ENCODE measurements at regions not wholly inside any gene's neighbourhood (a gene's known extent, or its start where the extent isn't known, plus 50 kb on each side); places are given as distances from the start of the nearest gene placed in this dataset.

- Histone ChIP-seq H3K4me3 (ENCODE audit: insufficient read depth, low read length, poor library complexity, severe bottlenecking) (no peak overlapping the region), H3K9me3 (ENCODE audit: insufficient read depth, low read length) (no peaks in the 10 kb centered on the region), H3F3A (ENCODE audit: insufficient read depth) (no peaks in the 10 kb centered on the region), H3K27ac (ENCODE audit: low read depth, low read length) (no peak overlapping the region), H4K20me1 (ENCODE audit: low read depth, low read length) (no peaks in the 10 kb centered on the region), H3K9me2 (replicated peaks; ENCODE audit: insufficient read depth, low read length) (no peaks in the 10 kb centered on the region), H3K27me3 (ENCODE audit: low read length) (no peaks in the 10 kb centered on the region), H2AFZ (ENCODE audit: low read depth, low read length, severe bottlenecking) (no peak overlapping the region), H3K4me2 (ENCODE audit: low read depth, low read length, poor library complexity, severe bottlenecking) (no peak overlapping the region), H3K79me2 (ENCODE audit: insufficient read depth, low read length) (no peaks in the 10 kb centered on the region), H3K36me3 (ENCODE audit: low read length) (no peaks in the 10 kb centered on the region), H3K9ac (ENCODE audit: low read length) (no peak overlapping the region)
- TF ChIP-seq EZH2phosphoT487 (conservative IDR thresholded peaks at IDR 0.05; ENCODE audit: low read length), result no peak
- TF ChIP-seq CTCF (IDR thresholded peaks at IDR 0.05; ENCODE audit: insufficient read depth, low read length, poor library complexity, severe bottlenecking), result no peak
Measured at GRCh38 chr5:71907001-71907588, 188.0 kb downstream of the CARTPT start.

- H3K79me2 ChIP-seq (ENCODE audit: insufficient read depth, low read length), result no peaks in the 10 kb centered on the region
- no peaks in the 10 kb centered on the region for H3K9me3 ChIP-seq (ENCODE audit: insufficient read depth, low read length)
- no peak overlapping the region for H3K4me2 ChIP-seq (ENCODE audit: low read depth, low read length, poor library complexity, severe bottlenecking)
- TF ChIP-seq CTCF (IDR thresholded peaks at IDR 0.05; ENCODE audit: insufficient read depth, low read length, poor library complexity, severe bottlenecking) (no peak), EZH2phosphoT487 (conservative IDR thresholded peaks at IDR 0.05; ENCODE audit: low read length) (no peak)
- no peak overlapping the region for H2AFZ ChIP-seq (ENCODE audit: low read depth, low read length, severe bottlenecking)
- no peaks in the 10 kb centered on the region for H3K36me3 ChIP-seq (ENCODE audit: low read length)
- no peaks in the 10 kb centered on the region for H3F3A ChIP-seq (ENCODE audit: insufficient read depth)
- no peaks in the 10 kb centered on the region for H3K9me2 ChIP-seq (replicated peaks; ENCODE audit: insufficient read depth, low read length)
- H3K9ac ChIP-seq (ENCODE audit: low read length), result no peak overlapping the region
- no peak overlapping the region for H3K27ac ChIP-seq (ENCODE audit: low read depth, low read length)
- H3K4me3 ChIP-seq (ENCODE audit: insufficient read depth, low read length, poor library complexity, severe bottlenecking), result no peak overlapping the region
- no peaks in the 10 kb centered on the region for H4K20me1 ChIP-seq (ENCODE audit: low read depth, low read length)
- no peaks in the 10 kb centered on the region for H3K27me3 ChIP-seq (ENCODE audit: low read length)
Measured at GRCh38 chr5:71907608-71908145, 188.6 kb downstream of the CARTPT start.

- no peaks in the 10 kb centered on the region for H3K27me3 ChIP-seq (ENCODE audit: low read length)
- H2AFZ ChIP-seq (ENCODE audit: low read depth, low read length, severe bottlenecking), result no peak overlapping the region
- TF ChIP-seq CTCF (IDR thresholded peaks at IDR 0.05; ENCODE audit: insufficient read depth, low read length, poor library complexity, severe bottlenecking), result no peak
- no peak for TF ChIP-seq EZH2phosphoT487 (conservative IDR thresholded peaks at IDR 0.05; ENCODE audit: low read length)
Measured at GRCh38 chr5:71910741-71911140, 191.7 kb downstream of the CARTPT start.

More at GRCh38 chr5:71910741-71911140, 191.7 kb downstream of the CARTPT start:
- H3K9me2 ChIP-seq (replicated peaks; ENCODE audit: insufficient read depth, low read length), result no peaks in the 10 kb centered on the region
- H4K20me1 ChIP-seq (ENCODE audit: low read depth, low read length), result no peaks in the 10 kb centered on the region
- no peak overlapping the region for H3K4me3 ChIP-seq (ENCODE audit: insufficient read depth, low read length, poor library complexity, severe bottlenecking)
- H3K36me3 ChIP-seq (ENCODE audit: low read length), result no peaks in the 10 kb centered on the region
- H3K9ac ChIP-seq (ENCODE audit: low read length), result no peak overlapping the region
- H3K27ac ChIP-seq (ENCODE audit: low read depth, low read length), result no peak overlapping the region
- no peaks in the 10 kb centered on the region for H3K79me2 ChIP-seq (ENCODE audit: insufficient read depth, low read length)
- H3K9me3 ChIP-seq (ENCODE audit: insufficient read depth, low read length), result no peaks in the 10 kb centered on the region
- H3F3A ChIP-seq (ENCODE audit: insufficient read depth), result no peaks in the 10 kb centered on the region
- no peak overlapping the region for H3K4me2 ChIP-seq (ENCODE audit: low read depth, low read length, poor library complexity, severe bottlenecking)

All from SU-DHL-6 (cell line).